D721Med (cell line): ENCODE measurements at regions not wholly inside any gene's neighbourhood (a gene's known extent, or its start where the extent isn't known, plus 50 kb on each side); places are given as distances from the start of the nearest gene placed in this dataset.

Experiments
- DNase-seq: peaks from one replicate; pipeline ENCODE4 v3.0.0; 2011; ENCODE audit warnings: low spot score; ENCODE audit not compliant: insufficient read length
- FAIRE-seq: peaks from 2 replicates; lab custom pipeline; 2011; peaks lifted over from hg19 to GRCh38; lab: Jason Lieb, UNC
- CTCF ChIP-seq: IDR thresholded peaks from 2 replicates; pipeline ENCODE4 v1.5.1; 2012; ENCODE audit warnings: mild to moderate bottlenecking, control low read depth; ENCODE audit not compliant: insufficient read depth; ENCODE audit errors: missing control alignments

- DNase-seq: no peak
- no peak for FAIRE-seq
- TF ChIP-seq CTCF: no peak
Observed at GRCh38 chr3:27826448-27826847, 104.3 kb upstream of the EOMES start.

DNA sequence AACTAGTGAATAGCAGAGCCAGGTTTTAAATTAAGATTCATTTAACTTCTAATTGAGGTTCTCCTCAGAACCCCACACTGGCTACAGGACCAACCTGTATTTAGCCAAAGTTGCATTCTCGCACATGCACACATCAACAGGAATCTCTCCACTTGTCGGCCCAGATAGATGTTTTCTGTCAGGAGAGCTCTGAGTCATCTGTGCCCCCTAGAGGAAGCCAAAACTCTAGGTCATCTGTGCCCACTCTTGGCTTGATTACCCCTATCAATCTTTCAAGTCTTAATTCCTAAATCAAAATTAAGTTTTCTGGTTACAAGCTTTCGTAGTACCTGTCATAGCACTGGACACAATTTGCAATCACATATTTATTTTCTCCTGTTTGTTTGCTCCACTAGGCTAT lies 104.9 kb upstream of the EOMES start:
- FAIRE-seq (no peak), DNase-seq (no peak)
- no peak for TF ChIP-seq CTCF

DNA sequence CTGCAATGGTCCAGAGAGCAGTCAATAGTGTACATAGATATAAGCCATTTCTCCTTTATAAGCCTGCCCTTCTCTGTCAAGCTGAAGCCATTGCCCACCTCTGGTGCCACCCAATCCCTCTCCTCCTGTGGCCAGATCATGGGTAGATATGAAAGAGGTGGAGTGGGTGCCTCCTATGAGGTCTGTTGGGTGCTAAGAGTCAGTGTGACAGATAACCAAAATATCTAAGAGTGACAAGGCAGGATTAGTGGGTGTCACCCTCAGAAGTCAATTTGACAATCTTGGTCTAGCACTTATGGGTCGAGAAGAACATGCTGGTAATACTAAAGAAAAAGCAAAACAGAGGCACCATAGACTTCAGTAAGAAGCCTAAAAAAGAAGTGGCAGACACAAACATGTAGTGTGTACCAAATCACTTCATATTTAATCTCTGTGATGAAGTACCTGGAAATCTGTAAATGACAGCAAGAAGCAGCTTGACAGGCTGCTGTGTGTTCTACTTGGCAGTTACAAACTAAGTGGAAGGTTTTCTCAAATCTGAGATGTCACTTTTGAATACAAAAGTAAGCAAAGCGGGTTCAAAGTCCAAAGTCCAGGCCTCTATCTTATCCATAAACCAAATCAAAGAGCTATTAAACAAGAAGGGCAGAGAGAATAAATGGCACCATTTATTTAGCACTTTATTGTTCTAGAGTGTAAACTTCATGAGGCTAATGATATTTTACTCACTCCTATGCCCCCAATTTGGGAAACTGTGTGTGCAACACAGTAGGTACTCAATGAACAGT lies 118.9 kb upstream of the EOMES start:
- no peak for TF ChIP-seq CTCF
- FAIRE-seq: no peak

DNA sequence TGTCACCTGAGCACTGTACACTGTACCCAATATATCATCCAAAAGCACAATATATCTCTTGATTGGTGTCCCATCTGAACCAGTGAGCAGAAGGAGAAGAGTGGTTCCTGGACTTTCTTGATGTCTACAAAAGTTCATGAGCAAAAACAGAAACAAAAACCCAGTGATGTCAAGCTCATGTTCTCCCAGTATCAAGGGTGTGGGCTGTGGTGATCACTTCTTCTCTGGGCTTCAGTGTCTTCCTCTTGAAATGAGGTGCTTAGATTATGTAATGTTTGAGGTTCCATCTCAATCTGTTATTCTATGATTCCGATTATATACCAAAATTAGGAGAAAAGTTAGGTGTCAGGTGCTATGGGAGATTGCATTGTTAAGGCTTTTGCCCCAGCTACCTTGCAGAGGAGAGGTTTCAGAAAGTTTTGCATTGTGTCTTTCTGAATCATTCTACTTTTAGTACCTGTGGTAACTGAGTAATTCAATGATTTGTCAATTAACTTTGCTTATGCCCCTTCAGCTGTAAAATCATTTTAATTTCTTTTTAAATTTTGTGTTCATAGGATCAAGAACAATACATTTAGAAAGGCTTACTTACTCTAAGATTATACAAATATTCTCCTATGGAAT lies 122.0 kb upstream of the EOMES start:
- no peak for DNase-seq
- FAIRE-seq: no peak
- TF ChIP-seq CTCF: no peak

More for the DNA sequence above, 118.9 kb upstream of the EOMES start:
- no peak for DNase-seq

GRCh38 chr3:27847697-27848096 lies 125.6 kb upstream of the EOMES start:
- TF ChIP-seq CTCF: no peak
- FAIRE-seq: no peak
- DNase-seq: no peak

GRCh38 chr3:27848826-27849225 lies 126.7 kb upstream of the EOMES start:
- no peak for FAIRE-seq
- no peak for TF ChIP-seq CTCF
- DNase-seq: no peak

GRCh38 chr3:27859821-27860220 lies 137.7 kb upstream of the EOMES start:
- DNase-seq (no peak), FAIRE-seq (no peak)
- no peak for TF ChIP-seq CTCF
